Epithelial cell of proximal tubule (primary cell): ENCODE measurements at regions not wholly inside any gene's neighbourhood (a gene's known extent, or its start where the extent isn't known, plus 50 kb on each side); places are given as distances from the start of the nearest gene placed in this dataset.
"Not testable (repeated sequence)": the region's sequence is repeated elsewhere in the genome, so short reads cannot be mapped to it uniquely, and the experiment has no call there.

ENCODE experiments used
- DNase-seq: peaks from one replicate; pipeline ENCODE4 v3.0.0-alpha.2; 2011; ENCODE audit warnings: low read depth
- H3K4me3 ChIP-seq: 2 replicates; pipeline ENCODE4 v1.5.1; 2011; ENCODE audit warnings: low read depth, mild to moderate bottlenecking, low read length
- CTCF ChIP-seq: conservative IDR thresholded peaks from 2 replicates; pipeline ENCODE4 v1.5.1; 2012; ENCODE audit warnings: low read depth, mild to moderate bottlenecking, low read length

GRCh38 chr4:141871086-141871770 is 234.8 kb downstream of the IL15 start:
- DNase-seq, result no peak
- no peak overlapping the region for H3K4me3 ChIP-seq
- TF ChIP-seq CTCF, result no peak

- not testable (repeated sequence) for H3K4me3 ChIP-seq, DNase-seq
These were observed 246.3 kb downstream of the IL15 start for GRCh38 chr4:141882650-141883049.

GRCh38 chr4:141884070-141884469 is 247.7 kb downstream of the IL15 start:
- TF ChIP-seq CTCF, result no peak
- H3K4me3 ChIP-seq, result no peak overlapping the region
- DNase-seq, result no peak

GRCh38 chr4:141885112-141885511 is 248.7 kb downstream of the IL15 start:
- no peak overlapping the region for H3K4me3 ChIP-seq
- TF ChIP-seq CTCF, result no peak

GRCh38 chr4:141890279-141890678 is 253.9 kb downstream of the IL15 start:
- H3K4me3 ChIP-seq, result no peak overlapping the region
- TF ChIP-seq CTCF, result no peak
- DNase-seq, result no peak

More at GRCh38 chr4:141885112-141885511, 248.7 kb downstream of the IL15 start:
- DNase-seq, result no peak

- no peak for TF ChIP-seq CTCF
- H3K4me3 ChIP-seq, result no peak overlapping the region
- DNase-seq, result no peak
These were observed 255.1 kb downstream of the IL15 start for GRCh38 chr4:141891260-141892120.

GRCh38 chr4:141896687-141897086 is 260.3 kb downstream of the IL15 start:
- DNase-seq, result no peak
- no peak overlapping the region for H3K4me3 ChIP-seq
- no peak for TF ChIP-seq CTCF
